HG03108 (cell line): ENCODE measurements at regions not wholly inside any gene's neighbourhood (a gene's known extent, or its start where the extent isn't known, plus 50 kb on each side); places are given as distances from the start of the nearest gene placed in this dataset.

Experiments
- ATAC-seq: cut with Tn5 transposase; IDR thresholded peaks from one replicate; pipeline ENCODE4 v1.9.1; 2021; ENCODE audit warnings: moderate library complexity; ENCODE audit not compliant: unreplicated experiment

GRCh38 chr2:23286758-23287704 is 97.9 kb upstream of the KLHL29 start:
- no peak for ATAC-seq

- no peak for ATAC-seq
These were observed 95.3 kb upstream of the KLHL29 start for GRCh38 chr2:23289671-23290070.

GRCh38 chr2:23291239-23291638 is 93.7 kb upstream of the KLHL29 start:
- ATAC-seq: no peak

GRCh38 chr2:23292024-23292423 is 93.0 kb upstream of the KLHL29 start:
- ATAC-seq: no peak

- ATAC-seq: no peak
These were observed 91.9 kb upstream of the KLHL29 start for GRCh38 chr2:23293063-23293462.

DNA sequence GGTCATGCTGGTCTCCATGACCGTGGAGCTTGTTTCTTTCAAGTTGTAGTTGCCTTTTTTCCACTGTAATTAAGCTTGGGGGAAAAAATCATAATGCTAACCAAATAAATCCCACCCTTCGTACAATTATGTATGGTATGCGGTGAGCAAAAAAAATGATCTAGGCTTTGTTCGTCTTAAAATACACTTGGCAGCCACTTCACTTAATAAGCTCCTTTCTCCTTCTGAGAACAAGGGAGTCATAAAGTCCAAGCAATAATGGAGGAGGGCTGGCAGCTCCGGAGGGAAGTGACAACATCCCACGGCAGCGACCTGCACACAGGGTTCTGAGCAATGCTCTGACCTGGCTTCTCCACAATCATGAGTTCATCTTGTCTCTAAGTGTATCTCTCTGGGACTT is 91.2 kb upstream of the KLHL29 start:
- ATAC-seq: no peak

GRCh38 chr2:23294238-23294637 is 90.7 kb upstream of the KLHL29 start:
- ATAC-seq: no peak

DNA sequence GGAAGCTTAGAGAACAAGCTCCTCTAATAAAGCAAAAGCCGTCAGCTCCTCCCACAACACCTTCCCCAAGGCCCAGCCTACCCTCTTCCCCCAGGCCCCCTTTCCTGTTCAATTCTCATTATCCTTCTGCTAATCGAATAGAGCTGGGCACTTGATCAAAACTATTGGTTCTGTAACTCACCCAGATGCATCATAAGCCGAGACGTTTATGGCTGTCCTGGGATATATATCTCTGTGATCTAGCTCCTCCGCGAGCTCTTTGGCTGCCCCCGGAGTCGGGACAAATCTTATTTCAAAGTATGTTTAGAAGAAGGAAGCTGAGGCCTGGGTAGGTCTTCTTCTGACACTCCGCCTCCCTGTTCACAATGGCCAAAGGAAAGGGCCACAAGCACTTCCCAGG is 88.3 kb upstream of the KLHL29 start:
- ATAC-seq: no peak

DNA sequence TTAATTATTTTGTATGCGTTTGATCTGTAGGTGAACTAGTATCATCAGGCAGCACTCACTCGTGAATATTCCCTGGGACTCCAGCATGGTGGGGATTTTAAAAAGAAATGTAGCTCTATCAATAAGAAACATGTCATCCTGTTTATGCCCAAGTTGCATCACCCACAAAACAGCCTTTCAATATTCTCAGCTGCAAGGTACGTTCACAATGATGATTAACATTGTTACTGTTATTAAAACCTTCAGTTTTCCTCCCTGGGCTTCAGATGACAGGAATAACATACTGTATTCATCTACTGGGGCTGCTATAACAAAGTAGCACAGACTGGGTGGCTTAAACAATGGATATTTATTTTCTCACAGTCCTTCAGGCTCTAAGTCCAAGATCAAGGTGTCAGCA is 87.9 kb upstream of the KLHL29 start:
- no peak for ATAC-seq

- no peak for ATAC-seq
These were observed 86.4 kb upstream of the KLHL29 start for GRCh38 chr2:23298551-23298950.

DNA sequence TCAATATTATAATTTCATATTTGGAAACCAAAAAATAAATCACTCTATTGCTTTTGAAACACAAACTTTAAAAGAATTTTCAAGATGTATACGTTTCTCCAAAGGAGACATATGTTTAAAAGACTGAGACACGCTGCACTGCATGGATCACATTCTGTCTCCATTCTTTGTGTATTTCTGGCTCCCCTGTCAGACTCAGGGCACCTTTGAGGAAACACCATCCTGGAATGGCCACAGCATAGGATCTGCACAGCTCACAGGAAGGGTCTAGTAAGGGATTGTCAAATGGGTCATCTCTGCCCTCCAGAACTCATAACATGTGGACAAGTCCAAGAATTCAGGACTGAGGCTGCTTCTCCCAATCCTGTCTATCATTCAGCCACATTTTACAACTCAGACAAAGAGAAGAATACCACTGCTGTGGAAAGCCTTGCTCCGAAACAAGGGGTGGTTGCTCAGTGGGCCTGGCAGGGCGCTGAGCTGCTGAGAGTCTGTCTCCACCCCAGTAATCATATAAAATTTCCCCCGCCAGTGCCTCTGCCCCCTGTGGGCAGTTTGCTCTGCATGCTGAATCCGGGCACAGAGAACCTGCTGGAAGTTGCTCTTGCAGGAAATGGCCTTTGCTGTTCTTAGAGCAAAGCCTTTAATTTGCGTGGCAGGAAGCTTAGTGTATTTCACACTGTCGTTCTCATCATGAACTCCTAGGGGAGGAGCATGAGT is 85.3 kb upstream of the KLHL29 start:
- ATAC-seq: no peak

DNA sequence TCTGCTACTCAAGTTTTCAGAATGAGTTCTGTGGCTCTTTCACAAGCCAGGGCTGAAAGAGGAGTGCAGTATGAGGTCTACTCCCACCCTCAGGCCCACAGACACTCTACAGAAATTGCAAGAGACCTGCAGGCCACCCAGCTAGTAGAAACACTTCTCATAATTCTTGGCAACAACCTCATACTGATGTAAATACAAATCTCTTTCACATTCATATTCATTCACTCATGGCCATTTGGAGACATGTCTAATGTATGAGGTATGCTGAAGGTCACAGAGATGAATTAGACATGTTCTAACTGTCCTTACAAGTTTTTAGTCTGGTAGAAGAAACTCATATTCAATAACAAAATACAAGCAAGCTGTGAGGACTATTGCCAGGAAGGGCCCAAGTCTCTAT is 83.8 kb upstream of the KLHL29 start:
- ATAC-seq: no peak

DNA sequence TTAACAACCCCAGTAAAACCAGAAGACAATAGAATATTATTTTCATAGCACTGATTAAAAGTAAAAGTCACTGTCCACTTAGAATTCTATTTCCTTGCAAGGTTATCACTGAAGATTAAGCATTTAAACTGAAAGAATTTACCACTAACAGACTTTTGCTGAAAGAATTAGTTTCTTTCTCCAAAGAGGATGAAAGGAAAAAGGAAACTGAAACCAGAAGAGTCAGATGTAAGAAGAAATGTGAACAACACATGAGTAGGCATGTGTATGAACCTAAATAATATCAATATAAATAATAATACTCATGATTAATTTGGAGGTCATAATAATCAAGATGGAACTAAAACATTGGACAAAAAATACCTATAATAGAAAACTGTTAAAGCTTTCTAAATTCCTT is 82.4 kb upstream of the KLHL29 start:
- ATAC-seq: no peak

GRCh38 chr2:23306401-23306800 is 78.6 kb upstream of the KLHL29 start:
- ATAC-seq: no peak

- ATAC-seq: no peak
These were observed 73.8 kb upstream of the KLHL29 start for GRCh38 chr2:23311186-23311585.

- ATAC-seq: no peak
These were observed 71.9 kb upstream of the KLHL29 start for GRCh38 chr2:23312996-23313606.

DNA sequence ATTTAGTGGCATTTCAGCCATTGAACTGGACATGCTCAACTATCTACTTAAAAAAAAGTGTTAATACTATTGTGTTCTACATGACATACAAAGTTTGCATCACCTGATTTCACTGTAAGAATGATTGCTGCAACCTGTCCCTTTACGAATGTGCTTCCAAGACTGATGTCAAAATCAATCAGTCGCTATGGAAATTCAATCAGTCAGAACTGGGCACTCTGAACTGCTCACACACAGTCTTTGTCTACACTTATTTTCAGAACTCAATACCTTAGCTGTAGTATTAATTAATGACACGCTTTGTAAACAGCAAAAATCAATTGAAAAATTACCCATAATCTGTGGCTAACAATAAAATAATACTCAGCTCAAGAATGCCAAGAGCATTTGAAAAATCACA is 70.3 kb upstream of the KLHL29 start:
- no peak for ATAC-seq

GRCh38 chr2:23320058-23320457 is 64.9 kb upstream of the KLHL29 start:
- no peak for ATAC-seq

GRCh38 chr2:23321751-23322150 is 63.2 kb upstream of the KLHL29 start:
- ATAC-seq: no peak

- ATAC-seq: no peak
These were observed 62.3 kb upstream of the KLHL29 start for GRCh38 chr2:23322567-23323197.

DNA sequence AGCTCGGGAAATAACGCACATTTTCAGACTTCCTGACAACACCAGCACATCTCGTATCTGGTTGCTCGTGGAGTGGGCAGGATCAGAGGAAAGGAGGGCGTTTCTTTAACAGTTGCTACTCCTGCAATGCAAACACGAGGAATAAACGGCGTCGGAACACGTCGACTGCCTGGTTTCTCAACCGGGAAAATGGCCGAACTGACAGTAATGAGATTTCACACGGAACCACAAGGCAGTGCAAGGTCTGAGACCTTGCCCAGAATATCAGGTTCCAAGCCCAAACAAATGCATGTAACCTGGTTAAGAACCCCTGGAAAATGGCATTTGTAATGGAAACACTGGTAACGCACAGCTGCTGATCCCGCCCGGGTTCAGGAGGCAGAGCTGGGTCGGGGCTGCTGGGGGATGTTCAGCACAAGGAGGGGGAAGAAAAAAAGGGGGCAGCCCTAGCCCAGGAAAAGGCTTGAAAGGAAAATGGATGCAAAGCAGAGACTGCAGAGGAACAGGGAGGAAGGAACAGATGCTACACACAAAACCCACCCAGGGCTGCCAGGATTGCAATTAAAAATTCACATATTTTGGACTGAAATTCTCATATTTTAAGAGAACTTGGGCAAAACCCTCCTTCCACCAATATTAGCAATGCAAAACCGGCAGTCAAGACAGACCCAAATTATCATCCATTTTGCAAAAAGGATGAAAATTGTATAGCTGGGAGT is 61.6 kb upstream of the KLHL29 start:
- ATAC-seq: no peak
